Keratinocyte (primary cell): ENCODE measurements at regions not wholly inside any gene's neighbourhood (a gene's known extent, or its start where the extent isn't known, plus 50 kb on each side); places are given as distances from the start of the nearest gene placed in this dataset.

ENCODE experiments used
- DNase-seq: peaks from one replicate; pipeline ENCODE4 v3.0.0-alpha.2; 2011; ENCODE audit warnings: low read depth, missing footprints, low spot score
- FAIRE-seq: peaks from 2 replicates; lab custom pipeline; 2011; peaks lifted over from hg19 to GRCh38; lab: Jason Lieb, UNC
- H2AFZ ChIP-seq: 2 replicates; pipeline ENCODE4 v1.6.0; 2012; ENCODE audit warnings: low read length, control low read depth, inconsistent platforms; ENCODE audit not compliant: control insufficient read depth
- H3K27ac ChIP-seq: 2 replicates; pipeline ENCODE4 v1.5.1; 2011; ENCODE audit warnings: low read length; ENCODE audit not compliant: control insufficient read depth, insufficient read depth
- H3K27me3 ChIP-seq: 3 replicates; pipeline ENCODE4 v1.6.0; 2011; ENCODE audit warnings: low read length; ENCODE audit not compliant: control insufficient read depth, insufficient read depth; ENCODE audit errors: extremely low read depth
- H3K36me3 ChIP-seq, 2 experiments: 2 replicates in 1 of 2; 3 replicates in 1 of 2; pipeline ENCODE4 v1.5.1; 2011; ENCODE audit warnings: low read length in 2 of 2, mild to moderate bottlenecking in 1 of 2; ENCODE audit not compliant: control insufficient read depth in 2 of 2, insufficient read depth in 2 of 2; ENCODE audit errors: extremely low read depth in 1 of 2
- H3K4me1 ChIP-seq: 3 replicates; pipeline ENCODE4 v1.5.1; 2011; ENCODE audit warnings: low read length; ENCODE audit not compliant: control insufficient read depth, insufficient read depth; ENCODE audit errors: extremely low read depth
- H3K4me2 ChIP-seq: 3 replicates; pipeline ENCODE4 v1.6.0; 2011; ENCODE audit warnings: low read depth, low read length; ENCODE audit not compliant: control insufficient read depth, insufficient read depth; ENCODE audit errors: extremely low read depth
- H3K4me3 ChIP-seq, 3 experiments: fragments of 200-600 bp in 1 of 3; sonication (generic) in 1 of 3; 2 replicates in 2 of 3; 3 replicates in 1 of 3; pipeline ENCODE4 v1.5.1; 2011 to 2016; ENCODE audit warnings: low read length in 3 of 3, mild to moderate bottlenecking in 3 of 3, control low read depth in 2 of 3, inconsistent platforms in 1 of 3, low read depth in 1 of 3, mixed read lengths in 1 of 3, mixed run types in 1 of 3, moderate library complexity in 1 of 3; ENCODE audit not compliant: control insufficient read depth in 2 of 3, insufficient read depth in 2 of 3; ENCODE audit errors: extremely low read depth in 1 of 3
- H3K79me2 ChIP-seq: 2 replicates; pipeline ENCODE4 v1.6.0; 2012; ENCODE audit warnings: low read length; ENCODE audit not compliant: control insufficient read depth, insufficient read depth
- H3K9ac ChIP-seq: 3 replicates; pipeline ENCODE4 v1.6.0; 2011; ENCODE audit warnings: low read length; ENCODE audit not compliant: control insufficient read depth, insufficient read depth; ENCODE audit errors: extremely low read depth
- H3K9me1 ChIP-seq: 3 replicates; pipeline ENCODE4 v1.6.0; 2011; ENCODE audit warnings: low read length; ENCODE audit not compliant: control insufficient read depth, insufficient read depth; ENCODE audit errors: extremely low read depth
- H3K9me3 ChIP-seq: 2 replicates; pipeline ENCODE4 v1.5.1; 2012; ENCODE audit warnings: low read depth, low read length; ENCODE audit not compliant: control insufficient read depth
- H4K20me1 ChIP-seq: 3 replicates; pipeline ENCODE4 v1.6.0; 2011; ENCODE audit warnings: low read length; ENCODE audit not compliant: control insufficient read depth, insufficient read depth; ENCODE audit errors: extremely low read depth
- CTCF ChIP-seq, 3 experiments: IDR thresholded peaks in 1 of 3; conservative IDR thresholded peaks in 1 of 3; optimal IDR thresholded peaks in 1 of 3; 2 replicates in 2 of 3; 3 replicates in 1 of 3; pipeline versions ENCODE3 to v1.5.1; 2011; ENCODE audit warnings: low read length in 3 of 3, mild to moderate bottlenecking in 3 of 3, moderate library complexity in 2 of 3, control low read depth in 1 of 3, inconsistent platforms in 1 of 3; ENCODE audit not compliant: insufficient read depth in 2 of 3; ENCODE audit errors: extremely low read depth in 1 of 3
- EZH2 ChIP-seq: IDR thresholded peaks from one replicate; pipeline ENCODE4 v1.6.1; 2012; ENCODE audit warnings: inconsistent platforms, mild to moderate bottlenecking, low read length, moderate library complexity
- dilution Hi-C: fragments of 300-500 bp; cut with MboI; formaldehyde crosslinking; loops from one replicate; pipeline ENCODE4 v1.7.0; 2020; ENCODE audit warnings: low sequenced_read_pairs; ENCODE audit not compliant: extremely low pct_ligation_motif_present

GRCh38 chr5:74103131-74104023 lies 477.4 kb downstream of the ARHGEF28 start:
- dilution Hi-C loops, result no loop called here
- H3K9me3 ChIP-seq, result peaks cover 2% of the 10 kb centered on the region
- H3K4me3 ChIP-seq, result no peak overlapping the region
- no peak overlapping the region for H3K27ac ChIP-seq
- no peaks in the 10 kb centered on the region for H4K20me1 ChIP-seq
- H3K9me1 ChIP-seq, result no peaks in the 10 kb centered on the region
- FAIRE-seq (no peak), DNase-seq (no peak)
- H3K36me3 ChIP-seq, result no peaks in the 10 kb centered on the region
- no peak for TF ChIP-seq CTCF (optimal IDR thresholded peaks at IDR 0.05 in 1 of 3, IDR thresholded peaks at IDR 0.05 in 1 of 3, conservative IDR thresholded peaks at IDR 0.05 in 1 of 3; ENCODE audit: extremely low read depth in 1 of 3, insufficient read depth in 2 of 3, low read length in 3 of 3)
- TF ChIP-seq EZH2, result no peak
- no peaks in the 10 kb centered on the region for H3K79me2 ChIP-seq
- H3K4me2 ChIP-seq, result no peak overlapping the region
- H2AFZ ChIP-seq, result no peak overlapping the region
- H3K9ac ChIP-seq, result no peak overlapping the region
- H3K4me1 ChIP-seq, result no peaks in the 10 kb centered on the region
- no peaks in the 10 kb centered on the region for H3K27me3 ChIP-seq

- Histone ChIP-seq H3K27me3 (no peaks in the 10 kb centered on the region), H3K36me3 (no peaks in the 10 kb centered on the region), H3K4me2 (no peak overlapping the region), H3K4me3 (no peak overlapping the region), H2AFZ (no peak overlapping the region), H3K79me2 (no peaks in the 10 kb centered on the region), H4K20me1 (no peaks in the 10 kb centered on the region), H3K9me3 (peaks cover 2% of the 10 kb centered on the region), H3K4me1 (no peaks in the 10 kb centered on the region), H3K27ac (no peak overlapping the region), H3K9me1 (no peaks in the 10 kb centered on the region), H3K9ac (no peak overlapping the region)
- FAIRE-seq, result no peak
- dilution Hi-C loops, result no loop called here
- DNase-seq, result no peak
- TF ChIP-seq CTCF (optimal IDR thresholded peaks at IDR 0.05 in 1 of 3, IDR thresholded peaks at IDR 0.05 in 1 of 3, conservative IDR thresholded peaks at IDR 0.05 in 1 of 3; ENCODE audit: extremely low read depth in 1 of 3, insufficient read depth in 2 of 3, low read length in 3 of 3) (no peak), EZH2 (no peak)
Measured at GRCh38 chr5:74100268-74100665, 474.3 kb downstream of the ARHGEF28 start.
